GM12878 (cell line): ENCODE measurements at regions not wholly inside any gene's neighbourhood (a gene's known extent, or its start where the extent isn't known, plus 50 kb on each side); places are given as distances from the start of the nearest gene placed in this dataset.

Experiments used
- ATAC-seq: fragments of 200-7000 bp; cut with Tn5 transposase; 3 replicates; pipeline ENCODE4 v1.9.1; 2020; ENCODE audit warnings: mild to moderate bottlenecking, moderate library complexity
- BruUV-seq: library from RNA; stranded (reverse); fragments of 400-500 nt; replicated peaks from 2 replicates; lab custom pipeline; 2021; lab: Mats Ljungman, UMichigan
- CTCF ChIA-PET: fragments of 300-600 bp; sonication (Branson Sonifier 250); formaldehyde crosslinking; extraction: SDS; loops from one replicate; lab custom pipeline; 2021; ENCODE audit warnings: inconsistent platforms; lab: Yijun Ruan, JAX
- POLR2A ChIA-PET: fragments of 350-600 bp; formaldehyde crosslinking; extraction: SDS; loops from one replicate; lab custom pipeline; 2021; ENCODE audit warnings: inconsistent platforms; lab: Charles Lee
- RAD21 ChIA-PET: fragments of 300-600 bp; sonication (Branson Sonifier 250); formaldehyde crosslinking; loops from one replicate; lab custom pipeline; 2023; ENCODE audit warnings: antibody characterized with exemption; ENCODE audit not compliant: unreplicated experiment; lab: Charles Lee
- SMC1A ChIA-PET: fragments of 300-600 bp; sonication (Branson Sonifier 250); formaldehyde crosslinking; loops from one replicate; lab custom pipeline; 2023; ENCODE audit not compliant: unreplicated experiment, uncharacterized antibody; lab: Charles Lee
- DNase-seq: peaks from one replicate; pipeline ENCODE4 v3.0.0-alpha.2; 2011; ENCODE audit warnings: low read depth, low spot score
- FAIRE-seq: peaks from 3 replicates; lab custom pipeline; 2011; peaks lifted over from hg19 to GRCh38; lab: Jason Lieb, UNC
- H2AFZ ChIP-seq: 2 replicates; pipeline ENCODE4 v1.6.0; 2011; ENCODE audit warnings: low read depth, low read length, control low read depth; ENCODE audit not compliant: control insufficient read depth
- H3K27ac ChIP-seq: 2 replicates; pipeline ENCODE4 v1.5.1; 2011; ENCODE audit warnings: control low read depth; ENCODE audit not compliant: control insufficient read depth, insufficient read depth
- H3K27me3 ChIP-seq, 2 experiments: replicated peaks in 1 of 2; 2 replicates each; pipeline versions ENCODE4 v1.6.0 to v1.6.1; 2011; ENCODE audit warnings: low read length in 1 of 2; ENCODE audit not compliant: control insufficient read depth in 2 of 2, insufficient read depth in 2 of 2
- H3K36me3 ChIP-seq, 2 experiments: 2 replicates each; pipeline ENCODE4 v1.5.1; 2011; ENCODE audit warnings: low read length in 1 of 2; ENCODE audit not compliant: control insufficient read depth in 2 of 2, insufficient read depth in 2 of 2
- H3K4me1 ChIP-seq: 2 replicates; pipeline ENCODE4 v1.6.1; 2011; ENCODE audit warnings: mild to moderate bottlenecking, low read length, moderate library complexity, mixed read lengths; ENCODE audit not compliant: control insufficient read depth, insufficient read depth
- H3K4me2 ChIP-seq: 2 replicates; pipeline ENCODE4 v1.6.0; 2011; ENCODE audit warnings: control low read depth; ENCODE audit not compliant: control insufficient read depth, insufficient read depth
- H3K4me3 ChIP-seq: fragments of 200-600 bp; sonication (generic); 2 replicates; pipeline ENCODE4 v1.5.1; 2016
- H3K79me2 ChIP-seq: 2 replicates; pipeline ENCODE4 v1.6.0; 2011; ENCODE audit warnings: low read length; ENCODE audit not compliant: control insufficient read depth, insufficient read depth
- H3K9ac ChIP-seq: 2 replicates; pipeline ENCODE4 v1.8.0; 2011; ENCODE audit warnings: low read length, control low read depth, mixed read lengths; ENCODE audit not compliant: control insufficient read depth, insufficient read depth
- H3K9me3 ChIP-seq: replicated peaks from 3 replicates; pipeline ENCODE4 v1.5.1; 2011; ENCODE audit warnings: mild to moderate bottlenecking, low read length; ENCODE audit not compliant: control insufficient read depth, insufficient read depth
- H4K20me1 ChIP-seq: 2 replicates; pipeline ENCODE4 v1.6.0; 2011; ENCODE audit not compliant: control insufficient read depth, insufficient read depth
- BMI1 ChIP-seq: fragments of 450-650 bp; IDR thresholded peaks from 2 replicates; pipeline ENCODE4 v1.6.1; 2016; ENCODE audit warnings: mild to moderate bottlenecking, moderate library complexity, borderline replicate concordance
- HDAC2 ChIP-seq: fragments of 200-600 bp; sonication (generic); IDR thresholded peaks from 2 replicates; pipeline ENCODE4 v1.6.1; 2017
- JUNB ChIP-seq: IDR thresholded peaks from 2 replicates; pipeline ENCODE4 v1.6.1; 2016; ENCODE audit warnings: antibody characterized with exemption, mild to moderate bottlenecking
- SIX5 ChIP-seq: IDR thresholded peaks from 2 replicates; pipeline ENCODE4 v1.6.1; 2011; ENCODE audit warnings: mild to moderate bottlenecking, low read depth, low read length, moderate library complexity; ENCODE audit not compliant: severe bottlenecking
- SRF ChIP-seq, 2 experiments: IDR thresholded peaks; 2 replicates each; pipeline ENCODE4 v1.6.1; 2011; ENCODE audit warnings: low read depth in 2 of 2, low read length in 2 of 2, mild to moderate bottlenecking in 1 of 2, moderate library complexity in 1 of 2
- WGBS: methylation state at CpG from one replicate; pipeline ENCODE4 v1.1.6; 2016; ENCODE audit warnings: low lambda C conversion rate; ENCODE audit not compliant: insufficient replicate concordance, insufficient coverage; ENCODE audit errors: missing lambda C conversion rate; 5-methylcytosine and 5-hydroxymethylcytosine counted together
- in situ Hi-C: fragments of 300-500 bp; cut with MboI; formaldehyde crosslinking; loops from 9 replicates; pipeline ENCODE4 v1.14.3; 2018; ENCODE audit warnings: mixed read lengths
- intact Hi-C: fragments of 100-400 bp; cut with micrococcal nuclease; formaldehyde crosslinking; loops from one replicate; pipeline ENCODE4 v1.14.2; 2022; ENCODE audit not compliant: unreplicated experiment
- TF ChIP-seq, protein P1 (sequence below): fragments of 450-650 bp; IDR thresholded peaks from 2 replicates; pipeline ENCODE4 v1.6.1; 2016; ENCODE audit warnings: mild to moderate bottlenecking, moderate library complexity, borderline replicate concordance
- TF ChIP-seq, protein P2 (sequence below): IDR thresholded peaks from 2 replicates; pipeline ENCODE4 v1.6.1; 2011; ENCODE audit warnings: borderline replicate concordance, low read depth, mild to moderate bottlenecking, moderate library complexity, low read length; ENCODE audit not compliant: insufficient read depth, poor library complexity, severe bottlenecking

- DNase-seq (no peak), ATAC-seq (no peak), FAIRE-seq (no peak)
- Histone ChIP-seq H3K9ac (no peak overlapping the region), H3K9me3 (no peaks in the 10 kb centered on the region), H3K36me3 (no peaks in the 10 kb centered on the region), H4K20me1 (no peaks in the 10 kb centered on the region), H3K4me3 (no peak overlapping the region), H2AFZ (no peak overlapping the region), H3K27ac (no peak overlapping the region), H3K4me1 (no peaks in the 10 kb centered on the region), H3K79me2 (no peaks in the 10 kb centered on the region), H3K4me2 (no peak overlapping the region), H3K27me3 (0 out of 4 replicates have a peak, but pooled peaks cover 0 to 2% of the 10 kb centered on the region in 2 experiments)
- no TSS peak for BruUV-seq
- 32% methylated on average over 5 of the region's 5 CpGs for WGBS
- RAD21 ChIA-PET = no interaction called here
- CTCF ChIA-PET = no interaction called here
- TF ChIP-seq, protein P1, sequence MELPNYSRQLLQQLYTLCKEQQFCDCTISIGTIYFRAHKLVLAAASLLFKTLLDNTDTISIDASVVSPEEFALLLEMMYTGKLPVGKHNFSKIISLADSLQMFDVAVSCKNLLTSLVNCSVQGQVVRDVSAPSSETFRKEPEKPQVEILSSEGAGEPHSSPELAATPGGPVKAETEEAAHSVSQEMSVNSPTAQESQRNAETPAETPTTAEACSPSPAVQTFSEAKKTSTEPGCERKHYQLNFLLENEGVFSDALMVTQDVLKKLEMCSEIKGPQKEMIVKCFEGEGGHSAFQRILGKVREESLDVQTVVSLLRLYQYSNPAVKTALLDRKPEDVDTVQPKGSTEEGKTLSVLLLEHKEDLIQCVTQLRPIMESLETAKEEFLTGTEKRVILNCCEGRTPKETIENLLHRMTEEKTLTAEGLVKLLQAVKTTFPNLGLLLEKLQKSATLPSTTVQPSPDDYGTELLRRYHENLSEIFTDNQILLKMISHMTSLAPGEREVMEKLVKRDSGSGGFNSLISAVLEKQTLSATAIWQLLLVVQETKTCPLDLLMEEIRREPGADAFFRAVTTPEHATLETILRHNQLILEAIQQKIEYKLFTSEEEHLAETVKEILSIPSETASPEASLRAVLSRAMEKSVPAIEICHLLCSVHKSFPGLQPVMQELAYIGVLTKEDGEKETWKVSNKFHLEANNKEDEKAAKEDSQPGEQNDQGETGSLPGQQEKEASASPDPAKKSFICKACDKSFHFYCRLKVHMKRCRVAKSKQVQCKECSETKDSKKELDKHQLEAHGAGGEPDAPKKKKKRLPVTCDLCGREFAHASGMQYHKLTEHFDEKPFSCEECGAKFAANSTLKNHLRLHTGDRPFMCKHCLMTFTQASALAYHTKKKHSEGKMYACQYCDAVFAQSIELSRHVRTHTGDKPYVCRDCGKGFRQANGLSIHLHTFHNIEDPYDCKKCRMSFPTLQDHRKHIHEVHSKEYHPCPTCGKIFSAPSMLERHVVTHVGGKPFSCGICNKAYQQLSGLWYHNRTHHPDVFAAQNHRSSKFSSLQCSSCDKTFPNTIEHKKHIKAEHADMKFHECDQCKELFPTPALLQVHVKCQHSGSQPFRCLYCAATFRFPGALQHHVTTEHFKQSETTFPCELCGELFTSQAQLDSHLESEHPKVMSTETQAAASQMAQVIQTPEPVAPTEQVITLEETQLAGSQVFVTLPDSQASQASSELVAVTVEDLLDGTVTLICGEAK = no peak
- TF ChIP-seq HDAC2 = no peak
- no peak for TF ChIP-seq SIX5
- TF ChIP-seq, protein P2, sequence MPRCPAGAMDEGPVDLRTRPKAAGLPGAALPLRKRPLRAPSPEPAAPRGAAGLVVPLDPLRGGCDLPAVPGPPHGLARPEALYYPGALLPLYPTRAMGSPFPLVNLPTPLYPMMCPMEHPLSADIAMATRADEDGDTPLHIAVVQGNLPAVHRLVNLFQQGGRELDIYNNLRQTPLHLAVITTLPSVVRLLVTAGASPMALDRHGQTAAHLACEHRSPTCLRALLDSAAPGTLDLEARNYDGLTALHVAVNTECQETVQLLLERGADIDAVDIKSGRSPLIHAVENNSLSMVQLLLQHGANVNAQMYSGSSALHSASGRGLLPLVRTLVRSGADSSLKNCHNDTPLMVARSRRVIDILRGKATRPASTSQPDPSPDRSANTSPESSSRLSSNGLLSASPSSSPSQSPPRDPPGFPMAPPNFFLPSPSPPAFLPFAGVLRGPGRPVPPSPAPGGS = no peak
- no peak for TF ChIP-seq SRF (IDR thresholded peaks at IDR 0.05; ENCODE audit: low read depth in 2 of 2, low read length in 2 of 2)
- no peak for TF ChIP-seq BMI1
- no peak for TF ChIP-seq JUNB
- intact Hi-C loops = no loop called here
- POLR2A ChIA-PET = no interaction called here
- in situ Hi-C loops = no loop called here
- SMC1A ChIA-PET = no interaction called here
Measured at GRCh38 chr20:40304119-40304613, 384.9 kb downstream of the MAFB start.
